PFSK-1 (cell line): ENCODE measurements at regions not wholly inside any gene's neighbourhood (a gene's known extent, or its start where the extent isn't known, plus 50 kb on each side); places are given as distances from the start of the nearest gene placed in this dataset.

ENCODE experiments used
- POLR2AphosphoS5 ChIP-seq: IDR thresholded peaks from 2 replicates; pipeline ENCODE4 v1.6.1; 2012; ENCODE audit warnings: low read depth, mild to moderate bottlenecking, control low read depth, low read length, moderate library complexity
- REST ChIP-seq, 2 experiments: IDR thresholded peaks; 2 replicates each; pipeline versions ENCODE4 v1.6.1 to v1.8.0; 2011 to 2012; ENCODE audit warnings: low read depth in 2 of 2, low read length in 2 of 2, control low read depth in 1 of 2, inconsistent platforms in 1 of 2, mild to moderate bottlenecking in 1 of 2, moderate library complexity in 1 of 2; ENCODE audit not compliant: insufficient read depth in 1 of 2
- SIN3A ChIP-seq: IDR thresholded peaks from 2 replicates; pipeline ENCODE4 v1.6.1; 2012; ENCODE audit warnings: mild to moderate bottlenecking, low read length, moderate library complexity, borderline replicate concordance; ENCODE audit not compliant: insufficient read depth
- TAF1 ChIP-seq: IDR thresholded peaks from 2 replicates; pipeline ENCODE4 v1.6.1; 2012; ENCODE audit warnings: low read length, control low read depth, borderline replicate concordance; ENCODE audit not compliant: insufficient read depth

GRCh38 chr12:91332302-91332701, 149.7 kb upstream of the DCN start:
- no peak for TF ChIP-seq POLR2AphosphoS5
- no peak for TF ChIP-seq REST (IDR thresholded peaks at IDR 0.05; ENCODE audit: insufficient read depth in 1 of 2, low read depth in 2 of 2, low read length in 2 of 2)
- no peak for TF ChIP-seq TAF1
- TF ChIP-seq SIN3A, result no peak
